HepG2 (cell line): ENCODE measurements at regions not wholly inside any gene's neighbourhood (a gene's known extent, or its start where the extent isn't known, plus 50 kb on each side); places are given as distances from the start of the nearest gene placed in this dataset.

ENCODE experiments used
- BHLHE40 ChIP-seq: IDR thresholded peaks from 2 replicates; pipeline ENCODE4 v1.6.1; 2011; ENCODE audit warnings: low read length, improper control_type of control experiment
- CHD2 ChIP-seq: IDR thresholded peaks from 2 replicates; pipeline ENCODE4 v1.6.1; 2011; ENCODE audit warnings: low read depth, low read length, improper control_type of control experiment
- CREB1 ChIP-seq, 2 experiments: fragments of 450-650 bp in 1 of 2; IDR thresholded peaks; 2 replicates each; pipeline ENCODE4 v1.6.1; 2016 to 2017; ENCODE audit warnings: control low read depth in 1 of 2, mild to moderate bottlenecking in 1 of 2, missing compliant biosample characterization in 1 of 2, missing genetic modification characterization in 1 of 2
- FOXM1 ChIP-seq: sonication (generic); formaldehyde crosslinking; IDR thresholded peaks from 2 replicates; pipeline ENCODE4 v1.5.0; 2020; ENCODE audit warnings: missing genetic modification reagents
- MAFF ChIP-seq: IDR thresholded peaks from 2 replicates; pipeline ENCODE4 v1.6.1; 2011; ENCODE audit warnings: low read depth, low read length, improper control_type of control experiment
- NPAS2 ChIP-seq: sonication (generic); formaldehyde crosslinking; IDR thresholded peaks from 2 replicates; pipeline ENCODE4 v1.8.0; 2022; ENCODE audit warnings: mild to moderate bottlenecking, missing genetic modification reagents, borderline replicate concordance
- POLR2AphosphoS5 ChIP-seq: IDR thresholded peaks from 2 replicates; pipeline ENCODE4 v1.6.1; 2012; ENCODE audit warnings: low read depth, low read length
- RAD21 ChIP-seq: fragments of 450-650 bp; formaldehyde crosslinking; IDR thresholded peaks from 2 replicates; pipeline ENCODE4 v1.5.0; 2020; ENCODE audit warnings: mild to moderate bottlenecking
- RXRB ChIP-seq: IDR thresholded peaks from 2 replicates; pipeline ENCODE4 v1.6.1; 2016; ENCODE audit warnings: borderline replicate concordance, missing genetic modification reagents, missing compliant biosample characterization
- ZNF124 ChIP-seq: sonication (generic); formaldehyde crosslinking; IDR thresholded peaks from 2 replicates; pipeline ENCODE4 v1.4.0; 2020; ENCODE audit warnings: missing genetic modification reagents
- TF ChIP-seq, protein P1 (sequence below): sonication (generic); formaldehyde crosslinking; IDR thresholded peaks from 2 replicates; pipeline ENCODE4 v1.5.0; 2020; ENCODE audit warnings: mild to moderate bottlenecking, missing genetic modification reagents, moderate library complexity
- TF ChIP-seq, protein P2 (sequence below), 2 experiments: sonication (generic) in 1 of 2; formaldehyde crosslinking in 1 of 2; IDR thresholded peaks; 2 replicates each; pipeline versions ENCODE4 v1.4.0 to v1.6.1; 2018 to 2020; ENCODE audit warnings: missing genetic modification reagents in 2 of 2, borderline replicate concordance in 1 of 2, low read depth in 1 of 2, mild to moderate bottlenecking in 1 of 2, missing biosample characterization in 1 of 2

GRCh38 chr5:61686491-61687257 is 354.6 kb downstream of the ZSWIM6 start:
- TF ChIP-seq, protein P1, sequence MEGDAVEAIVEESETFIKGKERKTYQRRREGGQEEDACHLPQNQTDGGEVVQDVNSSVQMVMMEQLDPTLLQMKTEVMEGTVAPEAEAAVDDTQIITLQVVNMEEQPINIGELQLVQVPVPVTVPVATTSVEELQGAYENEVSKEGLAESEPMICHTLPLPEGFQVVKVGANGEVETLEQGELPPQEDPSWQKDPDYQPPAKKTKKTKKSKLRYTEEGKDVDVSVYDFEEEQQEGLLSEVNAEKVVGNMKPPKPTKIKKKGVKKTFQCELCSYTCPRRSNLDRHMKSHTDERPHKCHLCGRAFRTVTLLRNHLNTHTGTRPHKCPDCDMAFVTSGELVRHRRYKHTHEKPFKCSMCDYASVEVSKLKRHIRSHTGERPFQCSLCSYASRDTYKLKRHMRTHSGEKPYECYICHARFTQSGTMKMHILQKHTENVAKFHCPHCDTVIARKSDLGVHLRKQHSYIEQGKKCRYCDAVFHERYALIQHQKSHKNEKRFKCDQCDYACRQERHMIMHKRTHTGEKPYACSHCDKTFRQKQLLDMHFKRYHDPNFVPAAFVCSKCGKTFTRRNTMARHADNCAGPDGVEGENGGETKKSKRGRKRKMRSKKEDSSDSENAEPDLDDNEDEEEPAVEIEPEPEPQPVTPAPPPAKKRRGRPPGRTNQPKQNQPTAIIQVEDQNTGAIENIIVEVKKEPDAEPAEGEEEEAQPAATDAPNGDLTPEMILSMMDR (CRISPR knock-in tag) = no peak
- TF ChIP-seq RAD21 (CRISPR knock-in tag) (no peak), RXRB (no peak), CHD2 (no peak), MAFF (no peak), CREB1 (IDR thresholded peaks at IDR 0.05) (no peak), CREB1 (CRISPR knock-in tag; IDR thresholded peaks at IDR 0.05) (no peak), BHLHE40 (no peak), FOXM1 (CRISPR knock-in tag) (no peak), ZNF124 (CRISPR knock-in tag) (no peak), NPAS2 (CRISPR knock-in tag) (no peak), POLR2AphosphoS5 (no peak)
- TF ChIP-seq, protein P2, sequence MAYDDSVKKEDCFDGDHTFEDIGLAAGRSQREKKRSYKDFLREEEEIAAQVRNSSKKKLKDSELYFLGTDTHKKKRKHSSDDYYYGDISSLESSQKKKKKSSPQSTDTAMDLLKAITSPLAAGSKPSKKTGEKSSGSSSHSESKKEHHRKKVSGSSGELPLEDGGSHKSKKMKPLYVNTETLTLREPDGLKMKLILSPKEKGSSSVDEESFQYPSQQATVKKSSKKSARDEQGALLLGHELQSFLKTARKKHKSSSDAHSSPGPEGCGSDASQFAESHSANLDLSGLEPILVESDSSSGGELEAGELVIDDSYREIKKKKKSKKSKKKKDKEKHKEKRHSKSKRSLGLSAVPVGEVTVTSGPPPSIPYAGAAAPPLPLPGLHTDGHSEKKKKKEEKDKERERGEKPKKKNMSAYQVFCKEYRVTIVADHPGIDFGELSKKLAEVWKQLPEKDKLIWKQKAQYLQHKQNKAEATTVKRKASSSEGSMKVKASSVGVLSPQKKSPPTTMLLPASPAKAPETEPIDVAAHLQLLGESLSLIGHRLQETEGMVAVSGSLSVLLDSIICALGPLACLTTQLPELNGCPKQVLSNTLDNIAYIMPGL (CRISPR knock-in tag; IDR thresholded peaks at IDR 0.05; ENCODE audit: borderline replicate concordance in 1 of 2, low read depth in 1 of 2) = no peak
